DOHH2 (cell line): ENCODE measurements at regions not wholly inside any gene's neighbourhood (a gene's known extent, or its start where the extent isn't known, plus 50 kb on each side); places are given as distances from the start of the nearest gene placed in this dataset.
"Not testable (repeated sequence)": the region's sequence is repeated elsewhere in the genome, so short reads cannot be mapped to it uniquely, and the experiment has no call there.

ENCODE experiments used
- H3F3A ChIP-seq: fragments of 200-600 bp; sonication (generic), shearing (Covaris generic); 2 replicates; pipeline ENCODE4 v1.6.0; 2016; ENCODE audit warnings: antibody characterized with exemption, mild to moderate bottlenecking; ENCODE audit not compliant: control insufficient read depth, insufficient read depth
- H3K27ac ChIP-seq: fragments of 200-600 bp; sonication (generic); 2 replicates; pipeline ENCODE4 v1.5.1; 2014; ENCODE audit warnings: low read depth, mild to moderate bottlenecking, low read length, moderate library complexity
- H3K27me3 ChIP-seq: fragments of 200-600 bp; sonication (generic); 2 replicates; pipeline ENCODE4 v1.6.1; 2014; ENCODE audit warnings: mild to moderate bottlenecking, low read length, mixed read lengths; ENCODE audit not compliant: control insufficient read depth
- H3K36me3 ChIP-seq: fragments of 200-600 bp; sonication (generic); 2 replicates; pipeline ENCODE4 v1.6.1; 2014; ENCODE audit warnings: mild to moderate bottlenecking, low read length, moderate library complexity, mixed read lengths; ENCODE audit not compliant: control insufficient read depth
- H3K4me1 ChIP-seq: fragments of 200-600 bp; sonication (generic); 2 replicates; pipeline ENCODE4 v1.6.1; 2014; ENCODE audit warnings: mild to moderate bottlenecking, low read length, mixed read lengths; ENCODE audit not compliant: control insufficient read depth
- H3K4me2 ChIP-seq: fragments of 200-600 bp; sonication (generic); 2 replicates; pipeline ENCODE4 v1.6.0; 2014; ENCODE audit warnings: mild to moderate bottlenecking, low read length, moderate library complexity
- H3K4me3 ChIP-seq: fragments of 200-600 bp; sonication (generic); 2 replicates; pipeline ENCODE4 v1.5.1; 2014; ENCODE audit warnings: mild to moderate bottlenecking, low read length, mixed read lengths
- H3K79me2 ChIP-seq: fragments of 200-600 bp; sonication (generic); 2 replicates; pipeline ENCODE4 v1.6.1; 2014; ENCODE audit warnings: mild to moderate bottlenecking, low read length, mixed read lengths; ENCODE audit not compliant: control insufficient read depth
- H3K9me2 ChIP-seq: fragments of 200-600 bp; sonication (generic); replicated peaks from 2 replicates; pipeline ENCODE4 v1.6.1; 2014; ENCODE audit warnings: mild to moderate bottlenecking, low read length, mixed read lengths; ENCODE audit not compliant: control insufficient read depth
- H3K9me3 ChIP-seq: fragments of 200-600 bp; sonication (generic); 2 replicates; pipeline ENCODE4 v1.6.1; 2014; ENCODE audit warnings: antibody characterized with exemption, low read length, mixed read lengths; ENCODE audit not compliant: control insufficient read depth, insufficient read depth
- H4K20me1 ChIP-seq: fragments of 200-600 bp; sonication (generic); 2 replicates; pipeline ENCODE4 v1.6.0; 2014; ENCODE audit warnings: low read depth, mild to moderate bottlenecking, antibody characterized with exemption, low read length, moderate library complexity; ENCODE audit not compliant: control insufficient read depth, insufficient read depth
- CTCF ChIP-seq: fragments of 200-600 bp; sonication (generic); IDR thresholded peaks from one replicate; pipeline ENCODE4 v1.5.1; 2014; ENCODE audit warnings: antibody characterized with exemption, mild to moderate bottlenecking, low read depth, low read length; ENCODE audit not compliant: poor library complexity, severe bottlenecking
- EZH2phosphoT487 ChIP-seq: fragments of 200-600 bp; sonication (generic); IDR thresholded peaks from 2 replicates; pipeline ENCODE4 v1.6.1; 2017; ENCODE audit warnings: borderline replicate concordance, mild to moderate bottlenecking, antibody characterized with exemption, low read length, moderate library complexity, mixed read lengths

- no peaks in the 10 kb centered on the region for H3K9me3 ChIP-seq
- TF ChIP-seq EZH2phosphoT487 (no peak), CTCF (no peak)
- H3F3A ChIP-seq, result no peaks in the 10 kb centered on the region
- no peak overlapping the region for H3K4me2 ChIP-seq
- H3K27ac ChIP-seq, result no peak overlapping the region
- H3K4me3 ChIP-seq, result no peak overlapping the region
- H3K79me2 ChIP-seq, result no peaks in the 10 kb centered on the region
- no peaks in the 10 kb centered on the region for H3K4me1 ChIP-seq
- no peaks in the 10 kb centered on the region for H3K27me3 ChIP-seq
- no peaks in the 10 kb centered on the region for H3K36me3 ChIP-seq
- H3K9me2 ChIP-seq, result no peaks in the 10 kb centered on the region
- no peaks in the 10 kb centered on the region for H4K20me1 ChIP-seq
Measured at GRCh38 chr21:17201741-17202260, 311.0 kb upstream of the CXADR start.

GRCh38 chr21:17214801-17215200 lies 298.0 kb upstream of the CXADR start:
- no peaks in the 10 kb centered on the region for H3K4me1 ChIP-seq
- H3K4me2 ChIP-seq, result no peak overlapping the region
- TF ChIP-seq CTCF, result no peak
- TF ChIP-seq EZH2phosphoT487, result no peak
- H3F3A ChIP-seq, result no peaks in the 10 kb centered on the region
- H3K79me2 ChIP-seq, result no peaks in the 10 kb centered on the region
- H3K4me3 ChIP-seq, result no peak overlapping the region
- H3K9me2 ChIP-seq, result no peaks in the 10 kb centered on the region
- H4K20me1 ChIP-seq, result no peaks in the 10 kb centered on the region
- H3K27ac ChIP-seq, result no peak overlapping the region
- 0 out of 2 replicates have a peak, but pooled peaks cover 4% of the 10 kb centered on the region for H3K9me3 ChIP-seq
- no peaks in the 10 kb centered on the region for H3K27me3 ChIP-seq
- H3K36me3 ChIP-seq, result no peaks in the 10 kb centered on the region

GRCh38 chr21:17219050-17219449 lies 293.8 kb upstream of the CXADR start:
- not testable (repeated sequence) for H3K27me3 ChIP-seq, H3K4me2 ChIP-seq, H3F3A ChIP-seq, H3K36me3 ChIP-seq, H3K9me3 ChIP-seq, H3K4me1 ChIP-seq, H4K20me1 ChIP-seq, H3K27ac ChIP-seq, H3K9me2 ChIP-seq, H3K79me2 ChIP-seq, H3K4me3 ChIP-seq

- no peak overlapping the region for H3K4me3 ChIP-seq
- no peaks in the 10 kb centered on the region for H3K9me3 ChIP-seq
- H3K79me2 ChIP-seq, result no peaks in the 10 kb centered on the region
- no peaks in the 10 kb centered on the region for H3F3A ChIP-seq
- H3K4me1 ChIP-seq, result no peaks in the 10 kb centered on the region
- no peak overlapping the region for H3K27ac ChIP-seq
- no peaks in the 10 kb centered on the region for H3K9me2 ChIP-seq
- no peak for TF ChIP-seq EZH2phosphoT487
- no peak for TF ChIP-seq CTCF
- H3K27me3 ChIP-seq, result no peaks in the 10 kb centered on the region
- H3K36me3 ChIP-seq, result no peaks in the 10 kb centered on the region
- no peaks in the 10 kb centered on the region for H4K20me1 ChIP-seq
- H3K4me2 ChIP-seq, result no peak overlapping the region
Measured at GRCh38 chr21:17231124-17231523, 281.7 kb upstream of the CXADR start.
